ENCODE measurements at regions not wholly inside any gene's neighbourhood (a gene's known extent, or its start where the extent isn't known, plus 50 kb on each side); places are given as distances from the start of the nearest gene placed in this dataset.

GRCh38 chr2:59655809-59656208 is 897.6 kb downstream of the BCL11A start:
- Histone ChIP-seq H4K20me1 (ENCODE audit: control insufficient read depth, insufficient read depth) (no peaks in the 10 kb centered on the region), H3K27ac (ENCODE audit: control insufficient read depth, insufficient read depth) (no peak overlapping the region), H3K9me3 (replicated peaks; ENCODE audit: control insufficient read depth, insufficient read depth, low read length) (no peaks in the 10 kb centered on the region), H3K4me1 (ENCODE audit: control insufficient read depth, insufficient read depth, low read length) (no peaks in the 10 kb centered on the region), H3K9ac (ENCODE audit: control insufficient read depth, insufficient read depth, low read length) (no peak overlapping the region), H3K4me2 (ENCODE audit: control insufficient read depth, insufficient read depth) (no peak overlapping the region), H2AFZ (ENCODE audit: control insufficient read depth, low read depth, low read length) (no peak overlapping the region), H3K27me3 (replicated peaks in 1 of 2; ENCODE audit: control insufficient read depth in 2 of 2, insufficient read depth in 2 of 2, low read length in 1 of 2) (no peaks in the 10 kb centered on the region), H3K36me3 (ENCODE audit: control insufficient read depth in 2 of 2, insufficient read depth in 2 of 2, low read length in 1 of 2) (no peaks in the 10 kb centered on the region), H3K4me3 (no peak overlapping the region), H3K79me2 (ENCODE audit: control insufficient read depth, insufficient read depth, low read length) (no peaks in the 10 kb centered on the region)
- ChIA-PET SMC1A (ENCODE audit: uncharacterized antibody, unreplicated experiment) (no interaction called here), POLR2A (no interaction called here), RAD21 (ENCODE audit: unreplicated experiment) (no interaction called here), CTCF (no interaction called here)
- WGBS (ENCODE audit: insufficient coverage, insufficient replicate concordance, low lambda C conversion rate, missing lambda C conversion rate) = 41% methylated on average over 9 of the region's 9 CpGs
- ATAC-seq (no peak), DNase-seq (ENCODE audit: low read depth, low spot score) (no peak), FAIRE-seq (no peak)
- no TSS peak for BruUV-seq (replicated peaks)
- intact Hi-C loops (cut with micrococcal nuclease; ENCODE audit: unreplicated experiment) = no loop called here
- in situ Hi-C loops (cut with MboI) = no loop called here
- TF ChIP-seq CUX1 (IDR thresholded peaks at IDR 0.05; ENCODE audit: insufficient replicate concordance, low read depth, low read length) (no peak), NFYB (IDR thresholded peaks at IDR 0.05; ENCODE audit: insufficient read depth, low read depth, low read length) (no peak), ZBED1 (IDR thresholded peaks at IDR 0.05; ENCODE audit: borderline replicate concordance) (no peak), IKZF1 (conservative IDR thresholded peaks at IDR 0.05) (no peak), KLF5 (IDR thresholded peaks at IDR 0.05; ENCODE audit: partially characterized antibody) (no peak), TBL1XR1 (IDR thresholded peaks at IDR 0.05; ENCODE audit: low read depth, low read length) (no peak), MYC (IDR thresholded peaks at IDR 0.05; ENCODE audit: insufficient read depth, insufficient read length, insufficient replicate concordance, low read length, severe bottlenecking) (no peak), PAX5 (IDR thresholded peaks at IDR 0.05; ENCODE audit: borderline replicate concordance, low read depth, low read length) (no peak), PKNOX1 (IDR thresholded peaks at IDR 0.05) (no peak), PBX3 (IDR thresholded peaks at IDR 0.05; ENCODE audit: insufficient replicate concordance, low read depth, low read length) (no peak), SIX5 (IDR thresholded peaks at IDR 0.05; ENCODE audit: low read depth, low read length, severe bottlenecking) (no peak), YY1 (IDR thresholded peaks at IDR 0.05; ENCODE audit: low read depth, low read length) (no peak), NFYA (IDR thresholded peaks at IDR 0.05; ENCODE audit: borderline replicate concordance, low read depth, low read length) (no peak), SMAD5 (IDR thresholded peaks at IDR 0.05; ENCODE audit: low read depth) (no peak), POU2F2 (IDR thresholded peaks at IDR 0.05; ENCODE audit: borderline replicate concordance, low read depth, low read length) (no peak), HCFC1 (IDR thresholded peaks at IDR 0.05; ENCODE audit: low read length) (no peak), CBFB (IDR thresholded peaks at IDR 0.05; ENCODE audit: low read depth) (no peak), BCL3 (IDR thresholded peaks at IDR 0.05; ENCODE audit: borderline replicate concordance, insufficient read depth, low read depth, low read length, poor library complexity, severe bottlenecking) (no peak)

All from GM12878 (cell line).